ENCODE measurements at regions not wholly inside any gene's neighbourhood (a gene's known extent, or its start where the extent isn't known, plus 50 kb on each side); places are given as distances from the start of the nearest gene placed in this dataset.

DNA sequence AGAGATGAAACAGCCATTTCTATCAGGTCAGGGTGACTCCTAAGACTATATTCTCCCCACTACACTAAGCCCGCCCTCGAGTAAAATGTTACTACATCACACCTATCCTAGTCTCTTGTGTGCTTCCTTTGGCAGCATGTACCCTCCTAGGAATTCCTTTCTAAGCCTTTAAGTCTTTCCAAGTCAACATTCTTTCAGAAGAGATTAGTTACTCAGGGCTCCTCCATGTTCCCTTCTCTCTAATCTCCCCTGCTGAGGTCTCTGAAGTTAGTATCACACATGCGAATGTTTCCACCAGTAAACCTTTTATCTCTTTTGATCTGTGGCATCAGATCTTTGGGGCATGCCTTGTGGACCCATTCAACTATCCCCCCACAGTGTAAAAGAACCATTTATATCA lies 873.7 kb upstream of the FAT3 start:
- TF ChIP-seq, protein P1, sequence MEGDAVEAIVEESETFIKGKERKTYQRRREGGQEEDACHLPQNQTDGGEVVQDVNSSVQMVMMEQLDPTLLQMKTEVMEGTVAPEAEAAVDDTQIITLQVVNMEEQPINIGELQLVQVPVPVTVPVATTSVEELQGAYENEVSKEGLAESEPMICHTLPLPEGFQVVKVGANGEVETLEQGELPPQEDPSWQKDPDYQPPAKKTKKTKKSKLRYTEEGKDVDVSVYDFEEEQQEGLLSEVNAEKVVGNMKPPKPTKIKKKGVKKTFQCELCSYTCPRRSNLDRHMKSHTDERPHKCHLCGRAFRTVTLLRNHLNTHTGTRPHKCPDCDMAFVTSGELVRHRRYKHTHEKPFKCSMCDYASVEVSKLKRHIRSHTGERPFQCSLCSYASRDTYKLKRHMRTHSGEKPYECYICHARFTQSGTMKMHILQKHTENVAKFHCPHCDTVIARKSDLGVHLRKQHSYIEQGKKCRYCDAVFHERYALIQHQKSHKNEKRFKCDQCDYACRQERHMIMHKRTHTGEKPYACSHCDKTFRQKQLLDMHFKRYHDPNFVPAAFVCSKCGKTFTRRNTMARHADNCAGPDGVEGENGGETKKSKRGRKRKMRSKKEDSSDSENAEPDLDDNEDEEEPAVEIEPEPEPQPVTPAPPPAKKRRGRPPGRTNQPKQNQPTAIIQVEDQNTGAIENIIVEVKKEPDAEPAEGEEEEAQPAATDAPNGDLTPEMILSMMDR (IDR thresholded peaks at IDR 0.05): no peak

- TF ChIP-seq, protein P1 (IDR thresholded peaks at IDR 0.05): no peak
Observed at GRCh38 chr11:91326751-91327150, 897.9 kb upstream of the FAT3 start.

DNA sequence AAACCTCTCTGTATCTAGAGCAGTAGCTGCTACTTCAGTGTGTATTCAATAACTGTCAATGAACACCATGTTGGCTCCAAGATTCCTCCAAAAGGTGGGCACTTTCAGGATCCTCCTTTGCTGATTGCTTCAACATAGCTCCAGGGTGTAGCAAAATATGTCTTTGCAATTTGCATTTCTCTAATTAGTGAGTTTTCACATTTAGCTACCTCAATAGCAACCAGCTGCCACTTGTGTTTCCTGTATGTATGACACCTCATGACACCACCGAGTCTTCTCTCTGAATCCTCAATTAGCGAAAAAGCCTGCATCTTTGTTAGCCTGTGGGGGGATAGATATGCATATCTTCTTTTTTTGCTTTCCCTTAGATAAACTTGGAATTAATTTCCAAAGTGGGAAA lies 898.3 kb upstream of the FAT3 start:
- TF ChIP-seq, protein P1 (IDR thresholded peaks at IDR 0.05): no peak

- TF ChIP-seq, protein P1 (IDR thresholded peaks at IDR 0.05): no peak
Observed at GRCh38 chr11:91314521-91314920, 910.1 kb upstream of the FAT3 start.

GRCh38 chr11:91312541-91312940 lies 912.1 kb upstream of the FAT3 start:
- TF ChIP-seq, protein P1 (IDR thresholded peaks at IDR 0.05): no peak

GRCh38 chr11:91310085-91310484 lies 914.5 kb upstream of the FAT3 start:
- TF ChIP-seq, protein P1 (IDR thresholded peaks at IDR 0.05): no peak

- TF ChIP-seq, protein P1 (IDR thresholded peaks at IDR 0.05): no peak
Observed at GRCh38 chr11:91308069-91308468, 916.5 kb upstream of the FAT3 start.

DNA sequence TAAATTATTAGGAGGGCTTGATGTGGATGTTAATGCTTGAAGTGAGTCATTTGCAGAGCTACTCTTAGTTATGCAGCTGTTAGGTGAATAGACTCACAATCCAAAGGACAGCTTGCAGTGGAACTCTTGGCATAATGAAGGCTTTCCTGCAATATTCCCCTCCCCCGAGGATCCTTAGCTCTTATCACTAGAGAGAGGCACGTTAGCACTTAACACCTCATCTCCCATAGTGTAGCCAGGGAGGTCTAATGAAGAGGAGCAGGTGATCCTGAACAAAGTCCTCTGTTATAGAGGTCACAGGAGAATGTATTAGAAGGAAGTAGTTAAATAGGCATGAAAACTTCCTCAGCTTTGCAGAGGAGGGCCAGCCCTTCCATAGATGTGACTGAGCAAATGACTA lies 919.2 kb upstream of the FAT3 start:
- TF ChIP-seq, protein P1 (IDR thresholded peaks at IDR 0.05): no peak

Measured in LNCAP (cell line).